Astrocyte (in vitro differentiated cells and primary cell): ENCODE measurements at regions not wholly inside any gene's neighbourhood (a gene's known extent, or its start where the extent isn't known, plus 50 kb on each side); places are given as distances from the start of the nearest gene placed in this dataset.

ENCODE experiments used
- DNase-seq: peaks from one replicate; pipeline ENCODE4 v3.0.0-alpha.2; 2010; ENCODE audit warnings: low read depth
- FAIRE-seq: peaks from 2 replicates; lab custom pipeline; 2011; peaks lifted over from hg19 to GRCh38; lab: Jason Lieb, UNC
- H2AFZ ChIP-seq: 2 replicates; pipeline ENCODE4 v1.6.0; 2012; ENCODE audit warnings: low read depth, low read length, inconsistent platforms
- H3K27ac ChIP-seq: 2 replicates; pipeline ENCODE4 v1.5.1; 2011; ENCODE audit warnings: low read depth, low read length, inconsistent platforms
- H3K27me3 ChIP-seq: 2 replicates; pipeline ENCODE4 v1.6.0; 2011; ENCODE audit warnings: low read length, inconsistent platforms; ENCODE audit not compliant: insufficient read depth
- H3K36me3 ChIP-seq: 2 replicates; pipeline ENCODE4 v1.5.1; 2011; ENCODE audit warnings: low read length, inconsistent platforms; ENCODE audit not compliant: insufficient read depth
- H3K4me1 ChIP-seq: 2 replicates; pipeline ENCODE4 v1.5.1; 2011; ENCODE audit warnings: low read length, inconsistent platforms; ENCODE audit not compliant: insufficient read depth
- H3K4me2 ChIP-seq: 2 replicates; pipeline ENCODE4 v1.6.0; 2012; ENCODE audit warnings: low read length, inconsistent platforms
- H3K4me3 ChIP-seq: 2 replicates; pipeline ENCODE4 v1.5.1; 2011; ENCODE audit warnings: low read depth, mild to moderate bottlenecking, low read length, inconsistent platforms; ENCODE audit not compliant: insufficient read depth
- H3K79me2 ChIP-seq: 2 replicates; pipeline ENCODE4 v1.6.0; 2012; ENCODE audit warnings: mild to moderate bottlenecking, low read length, inconsistent platforms; ENCODE audit not compliant: insufficient read depth
- H3K9ac ChIP-seq: 2 replicates; pipeline ENCODE4 v1.6.0; 2012; ENCODE audit warnings: mild to moderate bottlenecking, low read length, inconsistent platforms
- H3K9me3 ChIP-seq: 2 replicates; pipeline ENCODE4 v1.5.1; 2012; ENCODE audit warnings: low read depth, mild to moderate bottlenecking, low read length, inconsistent platforms; ENCODE audit not compliant: insufficient read depth
- H4K20me1 ChIP-seq: 2 replicates; pipeline ENCODE4 v1.6.0; 2012; ENCODE audit warnings: low read length, inconsistent platforms; ENCODE audit not compliant: insufficient read depth
- H3K27ac Mint-ChIP-seq: one replicate; pipeline ENCODE4 v1.8.0; 2021; ENCODE audit warnings: mild to moderate bottlenecking, mixed read lengths; ENCODE audit not compliant: unreplicated experiment
- H3K27me3 Mint-ChIP-seq: one replicate; pipeline ENCODE4 v1.8.0; 2021; ENCODE audit warnings: low read depth, mixed read lengths; ENCODE audit not compliant: unreplicated experiment
- H3K36me3 Mint-ChIP-seq: one replicate; pipeline ENCODE4 v1.8.0; 2021; ENCODE audit warnings: low read depth, mixed read lengths; ENCODE audit not compliant: unreplicated experiment
- H3K4me1 Mint-ChIP-seq: one replicate; pipeline ENCODE4 v1.8.0; 2021; ENCODE audit warnings: low read depth, mixed read lengths; ENCODE audit not compliant: unreplicated experiment
- H3K4me3 Mint-ChIP-seq: one replicate; pipeline ENCODE4 v1.8.0; 2021; ENCODE audit warnings: mild to moderate bottlenecking, moderate library complexity, mixed read lengths; ENCODE audit not compliant: unreplicated experiment
- H3K9me3 Mint-ChIP-seq: one replicate; pipeline ENCODE4 v1.8.0; 2021; ENCODE audit warnings: mild to moderate bottlenecking, mixed read lengths; ENCODE audit not compliant: unreplicated experiment
- CTCF ChIP-seq: IDR thresholded peaks from 2 replicates; pipeline ENCODE4 v1.5.1; 2011; ENCODE audit warnings: low read depth, mild to moderate bottlenecking, inconsistent platforms, low read length, moderate library complexity; ENCODE audit not compliant: insufficient read depth
- EZH2 ChIP-seq: IDR thresholded peaks from 2 replicates; pipeline ENCODE4 v1.6.1; 2012; ENCODE audit warnings: mild to moderate bottlenecking, low read length, inconsistent platforms; ENCODE audit not compliant: insufficient read depth

- H4K20me1 ChIP-seq = no peaks in the 10 kb centered on the region
- no peak overlapping the region for H3K27ac Mint-ChIP-seq
- H2AFZ ChIP-seq = no peak overlapping the region
- H3K4me3 ChIP-seq = no peak overlapping the region
- H3K79me2 ChIP-seq = no peaks in the 10 kb centered on the region
- H3K27me3 Mint-ChIP-seq = no peaks in the 10 kb centered on the region
- no peaks in the 10 kb centered on the region for H3K4me1 ChIP-seq
- TF ChIP-seq EZH2 = no peak
- no peak for TF ChIP-seq CTCF
- H3K9me3 ChIP-seq = no peaks in the 10 kb centered on the region
- H3K9ac ChIP-seq = no peak overlapping the region
- peaks cover 4% of the 10 kb centered on the region for H3K4me1 Mint-ChIP-seq
- no peaks in the 10 kb centered on the region for H3K36me3 ChIP-seq
- H3K4me3 Mint-ChIP-seq = no peak overlapping the region
- H3K36me3 Mint-ChIP-seq = no peaks in the 10 kb centered on the region
- H3K27me3 ChIP-seq = no peaks in the 10 kb centered on the region
- no peak overlapping the region for H3K27ac ChIP-seq
- no peak overlapping the region for H3K4me2 ChIP-seq
- no peaks in the 10 kb centered on the region for H3K9me3 Mint-ChIP-seq
- FAIRE-seq = no peak
- DNase-seq = no peak
Measured at GRCh38 chr2:14245901-14246300, 386.6 kb upstream of the LRATD1 start.

DNA sequence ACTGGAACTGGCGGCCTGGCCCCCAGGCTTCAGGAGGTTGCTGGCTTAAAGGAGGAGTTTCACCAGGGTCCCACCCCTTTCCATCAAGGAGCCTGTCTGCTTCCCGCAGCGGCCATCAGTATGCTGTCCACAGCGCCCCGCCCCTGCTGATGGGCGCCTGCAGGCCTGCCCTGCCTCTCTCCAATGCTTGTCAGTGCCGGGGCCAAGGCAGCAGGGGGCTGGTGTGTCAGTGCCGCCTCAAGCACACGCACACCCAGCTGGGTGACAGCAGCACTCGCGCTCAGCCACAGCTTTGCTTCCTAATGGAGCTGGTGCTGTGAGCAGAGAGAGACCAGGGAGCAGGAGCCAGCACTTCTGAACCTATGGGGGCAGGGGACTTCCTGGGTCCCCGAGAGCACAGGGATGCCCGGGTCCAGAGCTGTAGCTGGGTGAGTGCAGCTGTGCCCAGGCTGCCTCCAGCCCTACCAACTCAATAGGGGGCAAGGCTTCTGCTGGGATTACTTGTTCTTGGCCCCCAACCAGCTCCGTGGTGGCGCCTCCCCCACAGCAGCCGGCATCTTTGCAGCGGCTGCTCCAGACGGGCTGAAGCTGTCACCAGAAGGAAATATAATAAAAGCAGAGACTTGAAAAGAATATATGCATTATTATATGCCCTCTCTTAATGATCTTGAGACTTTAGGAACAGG, 377.2 kb upstream of the LRATD1 start:
- H3K27ac ChIP-seq = no peak overlapping the region
- peaks cover 21% of the 10 kb centered on the region for H3K4me1 Mint-ChIP-seq
- no peaks in the 10 kb centered on the region for H3K4me1 ChIP-seq
- TF ChIP-seq EZH2 (no peak), CTCF (no peak)
- H3K27me3 Mint-ChIP-seq = no peaks in the 10 kb centered on the region
- H3K9me3 Mint-ChIP-seq = peaks cover 3% of the 10 kb centered on the region
- DNase-seq = no peak
- H3K4me2 ChIP-seq = no peak overlapping the region
- no peaks in the 10 kb centered on the region for H3K36me3 ChIP-seq
- no peak overlapping the region for H3K4me3 ChIP-seq
- H3K79me2 ChIP-seq = no peaks in the 10 kb centered on the region
- no peak overlapping the region for H3K9ac ChIP-seq
- H4K20me1 ChIP-seq = no peaks in the 10 kb centered on the region
- no peaks in the 10 kb centered on the region for H3K27me3 ChIP-seq
- no peak overlapping the region for H3K4me3 Mint-ChIP-seq
- no peaks in the 10 kb centered on the region for H3K9me3 ChIP-seq
- no peaks in the 10 kb centered on the region for H3K36me3 Mint-ChIP-seq
- no peak overlapping the region for H2AFZ ChIP-seq
- FAIRE-seq = no peak
- H3K27ac Mint-ChIP-seq = no peak overlapping the region

GRCh38 chr2:14256890-14257289, 375.6 kb upstream of the LRATD1 start:
- H2AFZ ChIP-seq = no peak overlapping the region
- Mint-ChIP-seq H3K36me3 (no peaks in the 10 kb centered on the region), H3K4me1 (peaks cover 23% of the 10 kb centered on the region)

More at GRCh38 chr2:14256890-14257289, 375.6 kb upstream of the LRATD1 start:
- H3K4me1 ChIP-seq = peaks cover under 1% of the 10 kb centered on the region
- no peak overlapping the region for H3K4me3 ChIP-seq
- no peaks in the 10 kb centered on the region for H3K9me3 ChIP-seq
- Mint-ChIP-seq H3K4me3 (no peak overlapping the region), H3K27me3 (no peaks in the 10 kb centered on the region), H3K9me3 (peaks cover 3% of the 10 kb centered on the region), H3K27ac (peak overlapping the region; percentile 86)
- FAIRE-seq (no peak), DNase-seq (peak; percentile 70)
- H3K79me2 ChIP-seq = no peaks in the 10 kb centered on the region
- H3K9ac ChIP-seq = no peak overlapping the region
- no peaks in the 10 kb centered on the region for H3K27me3 ChIP-seq
- H3K4me2 ChIP-seq = peak overlapping the region; percentile 34
- TF ChIP-seq EZH2 = no peak
- H3K27ac ChIP-seq = no peak overlapping the region
- no peaks in the 10 kb centered on the region for H3K36me3 ChIP-seq
- H4K20me1 ChIP-seq = no peaks in the 10 kb centered on the region
